Fibroblast of the aortic adventitia (primary cell): ENCODE measurements at regions not wholly inside any gene's neighbourhood (a gene's known extent, or its start where the extent isn't known, plus 50 kb on each side); places are given as distances from the start of the nearest gene placed in this dataset.

Experiments
- DNase-seq: peaks from one replicate; pipeline ENCODE4 v3.0.0-alpha.2; 2010; ENCODE audit warnings: low read depth
- H3K4me3 ChIP-seq: 2 replicates; pipeline ENCODE4 v1.5.1; 2011; ENCODE audit warnings: low read depth, mild to moderate bottlenecking, control low read depth, low read length, moderate library complexity
- TF ChIP-seq, protein P1 (sequence below): IDR thresholded peaks from 2 replicates; pipeline ENCODE4 v1.5.1; 2011; ENCODE audit warnings: mild to moderate bottlenecking, low read length, control low read depth, inconsistent platforms; ENCODE audit not compliant: insufficient read depth

DNA sequence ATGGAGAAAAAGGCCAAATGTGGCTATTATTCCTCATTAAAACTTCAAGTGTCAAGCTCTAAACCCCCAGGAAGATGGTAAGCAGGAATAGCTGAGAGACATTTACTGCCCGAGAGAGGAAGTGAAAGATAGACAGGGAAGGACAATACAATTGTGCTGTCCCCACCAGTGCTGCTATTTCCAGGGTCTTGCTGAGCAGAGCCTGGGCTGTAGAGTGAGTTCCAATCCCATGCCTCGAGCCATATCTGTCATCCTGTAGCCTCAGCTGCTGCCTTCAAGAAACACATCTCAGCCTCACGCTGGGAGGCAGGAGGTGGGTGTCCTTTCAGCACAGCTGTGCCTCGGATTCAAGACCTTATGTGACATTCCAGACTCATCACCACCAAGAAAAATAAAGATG, 114.0 kb downstream of the RPAP3 start:
- TF ChIP-seq, protein P1, sequence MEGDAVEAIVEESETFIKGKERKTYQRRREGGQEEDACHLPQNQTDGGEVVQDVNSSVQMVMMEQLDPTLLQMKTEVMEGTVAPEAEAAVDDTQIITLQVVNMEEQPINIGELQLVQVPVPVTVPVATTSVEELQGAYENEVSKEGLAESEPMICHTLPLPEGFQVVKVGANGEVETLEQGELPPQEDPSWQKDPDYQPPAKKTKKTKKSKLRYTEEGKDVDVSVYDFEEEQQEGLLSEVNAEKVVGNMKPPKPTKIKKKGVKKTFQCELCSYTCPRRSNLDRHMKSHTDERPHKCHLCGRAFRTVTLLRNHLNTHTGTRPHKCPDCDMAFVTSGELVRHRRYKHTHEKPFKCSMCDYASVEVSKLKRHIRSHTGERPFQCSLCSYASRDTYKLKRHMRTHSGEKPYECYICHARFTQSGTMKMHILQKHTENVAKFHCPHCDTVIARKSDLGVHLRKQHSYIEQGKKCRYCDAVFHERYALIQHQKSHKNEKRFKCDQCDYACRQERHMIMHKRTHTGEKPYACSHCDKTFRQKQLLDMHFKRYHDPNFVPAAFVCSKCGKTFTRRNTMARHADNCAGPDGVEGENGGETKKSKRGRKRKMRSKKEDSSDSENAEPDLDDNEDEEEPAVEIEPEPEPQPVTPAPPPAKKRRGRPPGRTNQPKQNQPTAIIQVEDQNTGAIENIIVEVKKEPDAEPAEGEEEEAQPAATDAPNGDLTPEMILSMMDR, result no peak
- DNase-seq, result no peak
- no peak overlapping the region for H3K4me3 ChIP-seq

GRCh38 chr12:47591361-47591791, 114.5 kb downstream of the RPAP3 start:
- no peak overlapping the region for H3K4me3 ChIP-seq
- DNase-seq, result peak; percentile 12
- TF ChIP-seq, protein P1, result no peak

- H3K4me3 ChIP-seq, result no peak overlapping the region
- DNase-seq, result no peak
- TF ChIP-seq, protein P1, result no peak
Observed at GRCh38 chr12:47590771-47591360, 115.0 kb downstream of the RPAP3 start.

- no peak overlapping the region for H3K4me3 ChIP-seq
- TF ChIP-seq, protein P1, result no peak
- DNase-seq, result no peak
Observed at GRCh38 chr12:47586952-47587669, 118.7 kb downstream of the RPAP3 start.

DNA sequence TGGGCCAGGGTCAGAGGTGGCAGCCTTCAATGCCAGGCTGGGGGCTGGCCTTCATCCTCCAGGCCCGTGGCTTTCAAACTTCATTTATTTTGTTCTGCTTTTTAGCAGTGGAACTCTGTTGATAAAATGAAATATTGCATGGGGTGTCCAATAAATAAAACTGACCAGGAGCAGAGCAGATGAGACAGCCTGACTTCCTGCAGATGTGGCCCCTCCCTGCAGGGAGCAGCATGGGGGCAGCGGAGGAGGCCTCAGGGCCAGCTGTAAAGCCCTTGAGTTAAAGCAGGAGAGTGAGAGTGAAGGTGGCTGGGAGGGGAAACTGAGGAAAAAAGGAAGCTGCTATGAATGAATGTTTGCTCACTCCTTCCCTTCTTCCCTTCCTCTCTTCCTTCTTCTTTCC, 120.3 kb downstream of the RPAP3 start:
- no peak overlapping the region for H3K4me3 ChIP-seq
- TF ChIP-seq, protein P1, result no peak
- no peak for DNase-seq

DNA sequence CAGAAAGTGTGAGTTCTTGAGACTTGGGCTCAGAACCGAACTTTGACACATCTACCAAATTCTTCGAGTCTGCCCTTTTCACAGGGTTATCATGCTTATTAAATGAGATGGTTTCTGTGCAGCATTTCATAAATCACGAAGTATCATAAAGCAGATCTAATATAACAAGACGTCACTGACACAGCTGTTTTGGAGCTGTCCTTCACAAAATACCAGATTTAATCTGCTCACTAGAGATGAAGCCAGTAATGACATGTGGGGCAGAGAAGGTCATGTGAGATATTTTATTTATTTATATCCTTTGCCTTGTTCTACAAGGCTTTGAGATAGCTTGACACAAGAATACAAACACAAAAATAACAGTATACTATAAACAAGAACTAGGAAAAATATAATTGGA, 127.0 kb downstream of the RPAP3 start:
- DNase-seq, result no peak
- TF ChIP-seq, protein P1, result no peak
- H3K4me3 ChIP-seq, result no peak overlapping the region
